Retinal pigment epithelial cell (primary cell): ENCODE measurements at regions not wholly inside any gene's neighbourhood (a gene's known extent, or its start where the extent isn't known, plus 50 kb on each side); places are given as distances from the start of the nearest gene placed in this dataset.
"Not testable (repeated sequence)": the region's sequence is repeated elsewhere in the genome, so short reads cannot be mapped to it uniquely, and the experiment has no call there.

ENCODE experiments used
- DNase-seq: peaks from one replicate; pipeline ENCODE4 v3.0.0-alpha.2; 2010; ENCODE audit warnings: low read depth
- H3K4me3 ChIP-seq: 2 replicates; pipeline ENCODE4 v1.5.1; 2011; ENCODE audit warnings: mild to moderate bottlenecking, low read length, control low read depth, moderate library complexity
- CTCF ChIP-seq: conservative IDR thresholded peaks from 2 replicates; pipeline ENCODE4 v1.5.1; 2011; ENCODE audit warnings: low read depth, low read length, control low read depth, inconsistent platforms

GRCh38 chr5:83810511-83810910, 89.9 kb upstream of the HAPLN1 start:
- no peak for TF ChIP-seq CTCF
- H3K4me3 ChIP-seq, result no peak overlapping the region
- no peak for DNase-seq

- no peak for DNase-seq
- no peak for TF ChIP-seq CTCF
- no peak overlapping the region for H3K4me3 ChIP-seq
Observed at GRCh38 chr5:83802686-83803085, 82.0 kb upstream of the HAPLN1 start.

GRCh38 chr5:83800201-83800600, 79.5 kb upstream of the HAPLN1 start:
- no peak overlapping the region for H3K4me3 ChIP-seq
- TF ChIP-seq CTCF, result no peak
- DNase-seq, result no peak

- not testable (repeated sequence) for H3K4me3 ChIP-seq, DNase-seq
Observed at GRCh38 chr5:83799020-83799419, 78.4 kb upstream of the HAPLN1 start.

- H3K4me3 ChIP-seq, result no peak overlapping the region
- no peak for DNase-seq
- TF ChIP-seq CTCF, result no peak
Observed at GRCh38 chr5:83789371-83789770, 68.7 kb upstream of the HAPLN1 start.

- no peak overlapping the region for H3K4me3 ChIP-seq
- TF ChIP-seq CTCF, result no peak
- no peak for DNase-seq
Observed at GRCh38 chr5:83787631-83788030, 67.0 kb upstream of the HAPLN1 start.

GRCh38 chr5:83785176-83785668, 64.6 kb upstream of the HAPLN1 start:
- no peak for DNase-seq
- TF ChIP-seq CTCF, result no peak
- no peak overlapping the region for H3K4me3 ChIP-seq
